ENCODE measurements at regions not wholly inside any gene's neighbourhood (a gene's known extent, or its start where the extent isn't known, plus 50 kb on each side); places are given as distances from the start of the nearest gene placed in this dataset.

DNA sequence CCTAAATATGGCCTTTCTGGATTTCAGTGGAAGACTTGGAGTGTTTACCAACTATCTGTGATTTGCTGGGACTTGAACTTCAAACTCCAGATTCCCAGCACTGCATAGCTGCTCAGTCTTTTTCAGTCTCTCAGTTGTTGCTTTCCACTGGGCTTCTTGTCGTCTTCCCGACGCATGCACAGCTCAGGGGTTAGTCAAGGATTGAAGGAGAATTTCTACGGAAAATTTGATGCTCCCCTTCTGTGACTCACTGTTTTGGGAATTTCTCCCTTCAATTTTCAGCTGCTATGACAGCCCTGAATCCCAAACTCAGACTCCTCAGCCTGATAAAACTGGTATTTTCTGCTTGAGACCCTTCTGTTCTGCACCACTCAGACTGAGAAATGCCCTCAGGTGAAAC is 91.7 kb downstream of the CYP26A1 start:
- Histone ChIP-seq H3K36me3 (ENCODE audit: control insufficient read depth in 2 of 3, insufficient read depth in 3 of 3, low read length in 3 of 3) (no peaks in the 10 kb centered on the region), H3K9ac (ENCODE audit: low read length in 3 of 3) (no peak overlapping the region), H3K9me3 (ENCODE audit: control insufficient read depth in 2 of 3, insufficient read depth in 1 of 3, low read length in 3 of 3) (no peaks in the 10 kb centered on the region), H3K4me3 (ENCODE audit: low read length in 3 of 3) (no peak overlapping the region), H3K27ac (ENCODE audit: low read depth in 2 of 2, low read length in 2 of 2) (no peak overlapping the region), H3K27me3 (ENCODE audit: control insufficient read depth, insufficient read depth, low read length) (no peaks in the 10 kb centered on the region), H3K4me1 (ENCODE audit: control insufficient read depth in 2 of 3, insufficient read depth in 2 of 3, low read depth in 1 of 3, low read length in 3 of 3) (no peaks in the 10 kb centered on the region)
- no peak for DNase-seq
- no peak for FAIRE-seq
- TF ChIP-seq, protein P1, sequence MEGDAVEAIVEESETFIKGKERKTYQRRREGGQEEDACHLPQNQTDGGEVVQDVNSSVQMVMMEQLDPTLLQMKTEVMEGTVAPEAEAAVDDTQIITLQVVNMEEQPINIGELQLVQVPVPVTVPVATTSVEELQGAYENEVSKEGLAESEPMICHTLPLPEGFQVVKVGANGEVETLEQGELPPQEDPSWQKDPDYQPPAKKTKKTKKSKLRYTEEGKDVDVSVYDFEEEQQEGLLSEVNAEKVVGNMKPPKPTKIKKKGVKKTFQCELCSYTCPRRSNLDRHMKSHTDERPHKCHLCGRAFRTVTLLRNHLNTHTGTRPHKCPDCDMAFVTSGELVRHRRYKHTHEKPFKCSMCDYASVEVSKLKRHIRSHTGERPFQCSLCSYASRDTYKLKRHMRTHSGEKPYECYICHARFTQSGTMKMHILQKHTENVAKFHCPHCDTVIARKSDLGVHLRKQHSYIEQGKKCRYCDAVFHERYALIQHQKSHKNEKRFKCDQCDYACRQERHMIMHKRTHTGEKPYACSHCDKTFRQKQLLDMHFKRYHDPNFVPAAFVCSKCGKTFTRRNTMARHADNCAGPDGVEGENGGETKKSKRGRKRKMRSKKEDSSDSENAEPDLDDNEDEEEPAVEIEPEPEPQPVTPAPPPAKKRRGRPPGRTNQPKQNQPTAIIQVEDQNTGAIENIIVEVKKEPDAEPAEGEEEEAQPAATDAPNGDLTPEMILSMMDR (IDR thresholded peaks at IDR 0.05; ENCODE audit: borderline replicate concordance, extremely low read depth, insufficient read depth), result no peak
- intact Hi-C loops (cut with DNase I), result no loop called here

DNA sequence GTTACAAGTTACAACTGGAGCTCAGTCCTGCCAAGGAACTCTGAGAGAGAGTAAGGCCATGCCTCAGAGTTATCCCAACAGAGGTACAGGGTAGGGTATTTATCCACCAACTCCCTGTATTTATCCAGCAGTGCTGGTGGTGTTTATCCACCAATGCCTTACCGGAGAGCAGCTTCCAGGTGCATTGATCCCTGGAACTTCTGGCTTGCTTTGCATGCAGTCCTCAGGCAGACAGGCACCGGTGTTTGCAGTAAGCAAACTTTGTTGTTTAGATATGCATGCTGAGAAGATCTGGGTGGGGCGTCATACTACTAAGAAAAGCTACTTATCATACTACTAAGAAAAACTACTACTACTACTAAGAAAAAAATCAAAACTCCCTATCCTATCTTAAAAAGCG is 92.4 kb downstream of the CYP26A1 start:
- no peaks in the 10 kb centered on the region for H3K9me3 ChIP-seq (ENCODE audit: control insufficient read depth in 2 of 3, insufficient read depth in 1 of 3, low read length in 3 of 3)
- FAIRE-seq (no peak), DNase-seq (no peak)
- intact Hi-C loops (cut with DNase I), result no loop called here
- H3K27ac ChIP-seq (ENCODE audit: low read depth in 2 of 2, low read length in 2 of 2), result no peak overlapping the region
- no peaks in the 10 kb centered on the region for H3K27me3 ChIP-seq (ENCODE audit: control insufficient read depth, insufficient read depth, low read length)
- no peaks in the 10 kb centered on the region for H3K36me3 ChIP-seq (ENCODE audit: control insufficient read depth in 2 of 3, insufficient read depth in 3 of 3, low read length in 3 of 3)
- H3K4me3 ChIP-seq (ENCODE audit: low read length in 3 of 3), result no peak overlapping the region
- no peaks in the 10 kb centered on the region for H3K4me1 ChIP-seq (ENCODE audit: control insufficient read depth in 2 of 3, insufficient read depth in 2 of 3, low read depth in 1 of 3, low read length in 3 of 3)
- TF ChIP-seq, protein P1 (IDR thresholded peaks at IDR 0.05; ENCODE audit: borderline replicate concordance, extremely low read depth, insufficient read depth), result no peak
- no peak overlapping the region for H3K9ac ChIP-seq (ENCODE audit: low read length in 3 of 3)

DNA sequence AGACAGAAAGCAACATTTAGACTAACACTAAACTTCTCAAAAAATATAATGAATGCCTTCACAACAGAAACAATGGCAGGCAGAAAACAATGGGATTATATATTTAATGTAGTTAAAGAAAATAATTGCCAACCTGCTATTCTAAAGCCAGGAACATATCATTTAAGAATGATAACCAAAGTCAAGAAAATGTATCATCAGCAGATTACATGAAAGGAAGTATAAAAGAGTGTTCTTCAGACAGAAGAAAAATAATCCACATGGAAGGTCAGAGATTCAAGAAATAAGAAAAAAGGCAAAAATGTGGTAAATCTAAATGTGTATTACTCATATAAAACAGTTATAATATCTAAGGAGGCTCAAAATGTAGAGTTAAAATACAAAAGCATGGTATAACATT is 98.1 kb downstream of the CYP26A1 start:
- Histone ChIP-seq H3K4me1 (ENCODE audit: control insufficient read depth in 2 of 3, insufficient read depth in 2 of 3, low read depth in 1 of 3, low read length in 3 of 3) (peaks cover 0 to 8% (median 0%) of the 10 kb centered on the region in 3 donors), H3K9me3 (ENCODE audit: control insufficient read depth in 2 of 3, insufficient read depth in 1 of 3, low read length in 3 of 3) (no peaks in the 10 kb centered on the region), H3K9ac (ENCODE audit: low read length in 3 of 3) (no peak overlapping the region), H3K27ac (ENCODE audit: low read depth in 2 of 2, low read length in 2 of 2) (no peak overlapping the region), H3K27me3 (ENCODE audit: control insufficient read depth, insufficient read depth, low read length) (no peaks in the 10 kb centered on the region), H3K4me3 (ENCODE audit: low read length in 3 of 3) (no peak overlapping the region), H3K36me3 (ENCODE audit: control insufficient read depth in 2 of 3, insufficient read depth in 3 of 3, low read length in 3 of 3) (no peaks in the 10 kb centered on the region)
- FAIRE-seq (no peak), DNase-seq (no peak)
- intact Hi-C loops (cut with DNase I), result no loop called here
- TF ChIP-seq, protein P1 (IDR thresholded peaks at IDR 0.05; ENCODE audit: borderline replicate concordance, extremely low read depth, insufficient read depth), result no peak

Data from kidney (tissue), 13 donors.